Ovary (tissue), 7 donors: ENCODE measurements at regions not wholly inside any gene's neighbourhood (a gene's known extent, or its start where the extent isn't known, plus 50 kb on each side); places are given as distances from the start of the nearest gene placed in this dataset.

Experiments
- DNase-seq, 5 donors: peaks; one replicate each; pipeline ENCODE4 v3.0.0-alpha.2; 2019 to 2020
- H3K27ac ChIP-seq, 2 donors: fragments of 200-600 bp; one replicate each; pipeline versions ENCODE4 v1.5.1 to v1.8.0; 2019 to 2022
- H3K27me3 ChIP-seq: fragments of 200-600 bp; one replicate; pipeline ENCODE4 v1.8.0; 2022
- H3K36me3 ChIP-seq: fragments of 200-600 bp; sonication (generic); one replicate; pipeline ENCODE4 v1.5.1; 2019
- H3K4me1 ChIP-seq: one replicate; pipeline ENCODE4 v1.8.1; 2013; ENCODE audit warnings: mild to moderate bottlenecking, moderate library complexity; ENCODE audit not compliant: insufficient read depth
- H3K4me3 ChIP-seq: fragments of 200-600 bp; sonication (generic); one replicate; pipeline ENCODE4 v1.5.1; 2017
- H3K9me3 ChIP-seq, 2 donors: fragments of 200-600 bp in 1 of 2; sonication (generic) in 1 of 2; one replicate each; pipeline versions ENCODE4 v1.5.1 to v1.8.1; 2013 to 2019; ENCODE audit warnings: mild to moderate bottlenecking in 1 of 2, moderate library complexity in 1 of 2
- EP300 ChIP-seq: sonication (generic); formaldehyde crosslinking; IDR thresholded peaks from one replicate; pipeline ENCODE4 v1.6.1; 2017; ENCODE audit warnings: antibody characterized with exemption
- POLR2A ChIP-seq: fragments of 450-650 bp; IDR thresholded peaks from one replicate; pipeline ENCODE4 v1.6.1; 2017; ENCODE audit warnings: antibody characterized with exemption, mild to moderate bottlenecking, moderate library complexity
- WGBS, 3 donors: extraction: QIAGEN DNeasy Blood & Tissue Kit in 1 of 3; methylation state at CpG; one replicate each; pipeline versions ENCODE4 v1.1.5 to v1.1.7; 2013 to 2017; 5-methylcytosine and 5-hydroxymethylcytosine counted together
- intact Hi-C, 4 donors: fragments of 100-400 bp; cut with DNase I; formaldehyde crosslinking; loops; one replicate each; pipeline versions ENCODE4 v1.11.0 to v1.15.1; 2022 to 2023
- TF ChIP-seq, protein P1 (sequence below), 3 donors: fragments of 450-650 bp in 2 of 3; fragments of 200-600 bp in 1 of 3; IDR thresholded peaks; one replicate each; pipeline versions ENCODE4 v1.5.1 to v1.8.0; 2016 to 2022; ENCODE audit warnings: antibody characterized with exemption in 3 of 3, mild to moderate bottlenecking in 1 of 3
- donor health status: DM: no; HTN: no; CAD: no; lungs with moderate emphysema.
- donor health status: DM: no; HTN: no; CAD: no.
- donor health status: Bipolar disorder and iron deficiency.
- donor health status: DM: no; HTN: no; CAD: no.
- donor health status: DM: yes; HTN: yes; CAD: no.

DNA sequence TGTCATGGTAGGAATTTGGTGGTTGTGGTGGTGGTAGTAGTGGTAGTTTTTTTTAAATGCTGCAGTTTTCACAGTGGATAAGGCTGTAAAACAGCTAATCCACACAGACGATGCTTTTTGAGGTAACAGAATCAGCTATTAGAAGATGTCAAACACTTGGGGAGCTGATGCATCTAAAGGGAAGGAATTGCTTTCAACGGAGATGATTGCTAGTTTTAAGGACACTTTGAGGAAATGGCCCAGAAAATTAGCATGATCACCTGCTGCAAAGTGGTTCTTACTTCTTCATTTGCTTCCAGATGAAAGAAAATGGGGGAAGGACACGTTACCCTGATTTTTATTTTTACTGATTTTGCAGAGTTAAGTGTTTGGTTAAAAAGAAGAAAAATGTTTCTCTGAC, 178.2 kb upstream of the ATP10B start:
- no peak overlapping the region for H3K27ac ChIP-seq
- intact Hi-C loops, result no loop called here
- no peaks in the 10 kb centered on the region for H3K36me3 ChIP-seq
- no peak overlapping the region for H3K4me3 ChIP-seq
- TF ChIP-seq, protein P1, sequence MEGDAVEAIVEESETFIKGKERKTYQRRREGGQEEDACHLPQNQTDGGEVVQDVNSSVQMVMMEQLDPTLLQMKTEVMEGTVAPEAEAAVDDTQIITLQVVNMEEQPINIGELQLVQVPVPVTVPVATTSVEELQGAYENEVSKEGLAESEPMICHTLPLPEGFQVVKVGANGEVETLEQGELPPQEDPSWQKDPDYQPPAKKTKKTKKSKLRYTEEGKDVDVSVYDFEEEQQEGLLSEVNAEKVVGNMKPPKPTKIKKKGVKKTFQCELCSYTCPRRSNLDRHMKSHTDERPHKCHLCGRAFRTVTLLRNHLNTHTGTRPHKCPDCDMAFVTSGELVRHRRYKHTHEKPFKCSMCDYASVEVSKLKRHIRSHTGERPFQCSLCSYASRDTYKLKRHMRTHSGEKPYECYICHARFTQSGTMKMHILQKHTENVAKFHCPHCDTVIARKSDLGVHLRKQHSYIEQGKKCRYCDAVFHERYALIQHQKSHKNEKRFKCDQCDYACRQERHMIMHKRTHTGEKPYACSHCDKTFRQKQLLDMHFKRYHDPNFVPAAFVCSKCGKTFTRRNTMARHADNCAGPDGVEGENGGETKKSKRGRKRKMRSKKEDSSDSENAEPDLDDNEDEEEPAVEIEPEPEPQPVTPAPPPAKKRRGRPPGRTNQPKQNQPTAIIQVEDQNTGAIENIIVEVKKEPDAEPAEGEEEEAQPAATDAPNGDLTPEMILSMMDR (IDR thresholded peaks at IDR 0.05), result no peak
- TF ChIP-seq EP300 (no peak), POLR2A (no peak)
- 43 to 50% (median 47%) methylated on average over 3 of the region's 3 CpGs for WGBS, 3 donors
- no peaks in the 10 kb centered on the region for H3K27me3 ChIP-seq
- H3K9me3 ChIP-seq, result no peaks in the 10 kb centered on the region
- DNase-seq, result no peak
- H3K4me1 ChIP-seq, result no peaks in the 10 kb centered on the region

DNA sequence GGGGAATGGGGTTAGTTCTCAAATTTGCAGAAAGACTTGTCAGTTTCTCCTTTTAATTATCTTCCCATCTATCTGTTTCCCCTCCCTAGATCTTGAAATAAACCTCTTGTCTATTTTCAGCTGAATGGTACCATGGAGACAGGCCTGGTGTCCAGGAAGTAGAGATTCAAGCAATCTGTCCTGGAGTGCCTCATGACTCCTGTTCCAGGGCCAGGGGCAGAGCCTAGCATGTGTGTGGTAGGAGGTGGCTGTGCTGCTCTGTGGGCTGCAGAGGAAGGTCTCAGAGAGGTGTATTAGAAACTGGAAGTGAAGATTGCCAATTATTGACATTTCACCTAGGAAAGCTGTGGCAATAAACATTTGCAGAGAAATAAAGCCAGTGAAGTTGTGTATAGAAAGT, 175.8 kb upstream of the ATP10B start:
- DNase-seq, result no peak
- Histone ChIP-seq H3K27ac (no peak overlapping the region), H3K27me3 (no peaks in the 10 kb centered on the region), H3K9me3 (no peaks in the 10 kb centered on the region), H3K4me1 (no peaks in the 10 kb centered on the region), H3K36me3 (no peaks in the 10 kb centered on the region), H3K4me3 (no peak overlapping the region)
- intact Hi-C loops, result no loop called here
- no peak for TF ChIP-seq EP300
- TF ChIP-seq POLR2A, result no peak
- TF ChIP-seq, protein P1 (IDR thresholded peaks at IDR 0.05), result no peak

DNA sequence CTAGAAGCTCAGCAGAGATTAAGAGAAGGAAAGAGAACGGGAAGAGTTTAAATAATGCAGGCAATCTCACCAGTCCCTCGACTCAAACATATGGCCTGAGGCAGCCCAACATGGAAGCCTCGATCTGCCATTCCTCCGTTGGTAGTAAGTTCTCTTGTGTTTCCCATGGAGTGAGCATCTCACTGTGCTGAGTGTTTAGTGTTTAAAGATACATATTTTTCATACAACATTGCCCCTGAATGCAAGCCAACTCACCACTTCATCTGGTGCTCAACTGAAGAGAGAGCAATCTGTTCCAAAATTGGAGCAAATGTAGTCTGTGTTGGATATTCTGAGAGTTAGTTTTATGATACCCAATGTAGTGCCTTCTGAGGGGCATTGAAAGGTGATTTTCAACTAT, 171.5 kb upstream of the ATP10B start:
- Histone ChIP-seq H3K9me3 (no peaks in the 10 kb centered on the region), H3K27me3 (no peaks in the 10 kb centered on the region), H3K4me1 (no peaks in the 10 kb centered on the region), H3K27ac (no peak overlapping the region), H3K4me3 (no peak overlapping the region), H3K36me3 (no peaks in the 10 kb centered on the region)
- WGBS, 3 donors, result 81 to 86% (median 82%) methylated on average over 4 of the region's 4 CpGs
- DNase-seq, result no peak
- intact Hi-C loops, result no loop called here
- TF ChIP-seq EP300 (no peak), POLR2A (no peak)
- TF ChIP-seq, protein P1 (IDR thresholded peaks at IDR 0.05), result no peak

DNA sequence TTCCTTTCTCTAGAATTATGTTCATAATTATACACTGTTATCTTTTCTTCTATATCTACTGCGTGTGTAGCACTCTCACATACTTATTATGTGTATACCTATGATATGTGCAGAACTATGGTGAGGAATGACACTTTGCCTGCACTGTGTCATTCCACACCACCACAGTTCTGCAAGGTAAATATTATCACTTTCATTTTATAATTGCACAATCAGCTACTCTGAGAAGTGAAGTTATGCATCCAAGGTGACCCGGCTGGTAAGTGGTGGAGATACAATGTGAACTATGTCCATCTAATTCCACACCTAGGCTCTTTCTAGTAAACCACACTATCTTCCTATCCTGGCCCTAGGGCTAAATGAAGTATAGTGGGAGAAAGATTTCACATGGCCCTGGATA, 170.1 kb upstream of the ATP10B start:
- intact Hi-C loops, result no loop called here

More for the DNA sequence above, 170.1 kb upstream of the ATP10B start:
- DNase-seq, result no peak
- TF ChIP-seq, protein P1 (IDR thresholded peaks at IDR 0.05), result no peak
- no peak for TF ChIP-seq POLR2A
- TF ChIP-seq EP300, result no peak
- 75 to 88% (median 81%) methylated on average over 2 of the region's 2 CpGs for WGBS, 3 donors
- no peaks in the 10 kb centered on the region for H3K27me3 ChIP-seq
- H3K27ac ChIP-seq, result no peak overlapping the region
- no peaks in the 10 kb centered on the region for H3K4me1 ChIP-seq
- H3K36me3 ChIP-seq, result no peaks in the 10 kb centered on the region
- H3K4me3 ChIP-seq, result no peak overlapping the region
- no peaks in the 10 kb centered on the region for H3K9me3 ChIP-seq
